ENCODE measurements at regions not wholly inside any gene's neighbourhood (a gene's known extent, or its start where the extent isn't known, plus 50 kb on each side); places are given as distances from the start of the nearest gene placed in this dataset.
"Not testable (repeated sequence)": the region's sequence is repeated elsewhere in the genome, so short reads cannot be mapped to it uniquely, and the experiment has no call there.

GRCh38 chr22:25281675-25282345 is 62.4 kb downstream of the CRYBB2 start:
- DNase-seq: no peak

- DNase-seq: no peak
Observed at GRCh38 chr22:25282346-25282670, 62.9 kb downstream of the CRYBB2 start.

GRCh38 chr22:25282671-25283561 is 63.5 kb downstream of the CRYBB2 start:
- no peak for DNase-seq

GRCh38 chr22:25288481-25288880 is 69.0 kb downstream of the CRYBB2 start:
- not testable (repeated sequence) for DNase-seq

GRCh38 chr22:25301912-25302311 is 82.5 kb downstream of the CRYBB2 start:
- not testable (repeated sequence) for DNase-seq

- not testable (repeated sequence) for DNase-seq
Observed at GRCh38 chr22:25309586-25309985, 90.1 kb downstream of the CRYBB2 start.

GRCh38 chr22:25311924-25312323 is 92.5 kb downstream of the CRYBB2 start:
- not testable (repeated sequence) for DNase-seq

- DNase-seq: no peak
Observed at GRCh38 chr22:25318081-25318823, 98.8 kb downstream of the CRYBB2 start.

GRCh38 chr22:25327018-25327755 is 107.7 kb downstream of the CRYBB2 start:
- DNase-seq: no peak

GRCh38 chr22:25331050-25331449 is 111.6 kb downstream of the CRYBB2 start:
- DNase-seq: no peak

- DNase-seq: not testable (repeated sequence)
Observed at GRCh38 chr22:25331911-25332310, 112.5 kb downstream of the CRYBB2 start.

- DNase-seq: no peak
Observed at GRCh38 chr22:25332386-25332785, 112.9 kb downstream of the CRYBB2 start.

GRCh38 chr22:25334162-25334490 is 114.7 kb downstream of the CRYBB2 start:
- peak; percentile 14 for DNase-seq

- DNase-seq: not testable (repeated sequence)
Observed at GRCh38 chr22:25334631-25335030, 115.2 kb downstream of the CRYBB2 start.

- DNase-seq: not testable (repeated sequence)
Observed at GRCh38 chr22:25335276-25335675, 115.8 kb downstream of the CRYBB2 start.

- not testable (repeated sequence) for DNase-seq
Observed at GRCh38 chr22:25340536-25340935, 121.1 kb downstream of the CRYBB2 start.

- DNase-seq: not testable (repeated sequence)
Observed at GRCh38 chr22:25344366-25344765, 124.9 kb downstream of the CRYBB2 start.

- DNase-seq: no peak
Observed at GRCh38 chr22:25346859-25347751, 127.7 kb downstream of the CRYBB2 start.

GRCh38 chr22:25347752-25348102 is 128.3 kb downstream of the CRYBB2 start:
- no peak for DNase-seq

- no peak for DNase-seq
Observed at GRCh38 chr22:25348391-25348790, 129.0 kb downstream of the CRYBB2 start.

GRCh38 chr22:25348996-25349395 is 129.6 kb downstream of the CRYBB2 start:
- not testable (repeated sequence) for DNase-seq

- DNase-seq: no peak
Observed at GRCh38 chr22:25350551-25350971, 131.1 kb downstream of the CRYBB2 start.
